ENCODE measurements at regions not wholly inside any gene's neighbourhood (a gene's known extent, or its start where the extent isn't known, plus 50 kb on each side); places are given as distances from the start of the nearest gene placed in this dataset.

- DNase-seq (ENCODE audit: low read depth in 2 of 2) = no peak
These were observed 217.5 kb downstream of the GLI2 start for GRCh38 chr2:120953066-120953756.

GRCh38 chr2:120953843-120954584 lies 218.3 kb downstream of the GLI2 start:
- no peak for DNase-seq (ENCODE audit: low read depth in 2 of 2)

DNA sequence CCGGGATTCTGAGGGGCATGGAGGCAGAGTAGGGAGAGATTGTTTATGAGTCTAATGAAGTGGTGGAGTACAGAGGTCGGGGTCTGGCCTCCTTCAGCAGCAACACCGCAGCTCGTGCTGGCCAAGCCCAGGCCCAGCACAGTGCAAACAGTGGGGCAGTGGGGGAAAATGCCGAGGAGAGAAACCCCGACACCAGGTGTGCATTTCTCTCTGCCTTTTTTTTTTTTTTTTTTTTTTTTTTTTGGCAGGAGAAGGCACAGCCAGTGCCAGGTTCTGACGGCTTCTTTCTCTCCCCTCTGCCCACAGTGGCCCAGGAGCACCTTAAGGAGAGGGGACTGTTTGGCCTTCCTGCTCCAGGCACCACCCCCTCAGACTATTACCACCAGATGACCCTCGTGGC lies 219.3 kb downstream of the GLI2 start:
- DNase-seq (ENCODE audit: low read depth in 2 of 2) = no peak

DNA sequence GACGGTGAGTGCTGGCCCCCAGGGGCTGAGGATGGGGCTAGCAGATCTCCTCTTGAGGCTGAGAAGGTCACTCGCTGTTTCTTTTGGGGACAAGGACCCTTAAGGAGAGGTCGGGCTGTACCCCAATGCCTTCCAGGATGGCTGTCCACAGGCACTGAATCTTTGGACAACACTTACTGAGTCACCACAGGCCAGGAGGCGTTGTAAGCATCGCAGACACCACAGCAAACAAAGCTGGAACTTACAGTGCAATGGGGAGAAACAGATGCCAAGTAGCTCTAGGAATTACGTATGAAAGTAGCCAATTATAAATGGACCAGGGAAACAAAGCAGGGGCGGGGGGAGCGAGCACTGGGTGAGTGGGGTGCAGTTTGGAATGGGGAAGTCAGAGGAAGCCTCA lies 219.8 kb downstream of the GLI2 start:
- no peak for DNase-seq (ENCODE audit: low read depth in 2 of 2)

GRCh38 chr2:120956486-120957156 lies 221.0 kb downstream of the GLI2 start:
- no peak for DNase-seq (ENCODE audit: low read depth in 2 of 2)

DNA sequence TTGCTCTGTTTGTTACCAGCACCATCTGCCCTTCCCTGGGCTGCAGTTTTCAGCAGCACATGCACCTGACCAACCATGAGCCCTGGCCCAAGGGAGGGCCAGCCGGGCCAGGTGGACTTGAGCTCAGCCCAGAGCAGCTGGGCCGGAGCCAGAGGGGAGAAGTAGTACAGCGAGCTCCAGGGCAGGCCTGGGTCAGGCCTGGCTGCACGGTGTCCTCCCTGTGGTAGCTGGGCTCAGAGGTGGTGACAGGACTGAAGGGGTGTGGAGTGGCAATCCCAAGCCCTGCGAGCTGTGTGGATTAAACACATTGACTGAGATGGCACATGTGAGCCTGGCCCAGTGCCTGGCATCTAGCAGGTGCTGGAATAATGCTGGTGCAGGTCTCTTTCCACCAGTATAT lies 222.2 kb downstream of the GLI2 start:
- DNase-seq (ENCODE audit: low read depth in 2 of 2) = no peak

GRCh38 chr2:120958623-120959366 lies 223.1 kb downstream of the GLI2 start:
- DNase-seq (ENCODE audit: low read depth in 2 of 2) = no peak

GRCh38 chr2:120959426-120959825 lies 223.8 kb downstream of the GLI2 start:
- no peak for DNase-seq (ENCODE audit: low read depth in 2 of 2)

- no peak for DNase-seq (ENCODE audit: low read depth in 2 of 2)
These were observed 225.2 kb downstream of the GLI2 start for GRCh38 chr2:120960770-120961366.

DNA sequence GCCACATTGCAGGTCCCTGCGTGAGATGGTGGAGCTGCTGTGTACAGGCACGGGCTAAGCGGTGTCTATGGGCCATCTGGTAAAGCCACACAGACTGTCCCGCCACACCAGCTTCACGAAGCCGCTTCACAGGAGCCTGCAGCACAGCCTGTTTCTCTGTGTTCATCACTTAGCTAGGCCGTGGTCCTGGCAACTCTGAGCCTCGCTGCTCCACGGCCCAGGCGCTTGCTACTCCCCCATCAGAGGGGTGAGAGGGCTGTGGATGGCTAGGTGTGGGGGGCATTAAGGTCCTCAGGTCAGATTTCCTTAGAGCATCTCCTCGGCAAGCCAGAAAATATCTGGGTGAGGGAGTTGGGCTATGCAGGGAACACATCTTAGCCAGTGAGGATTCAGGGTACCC lies 225.7 kb downstream of the GLI2 start:
- no peak for DNase-seq (ENCODE audit: low read depth in 2 of 2)

GRCh38 chr2:120963997-120964705 lies 228.5 kb downstream of the GLI2 start:
- DNase-seq (ENCODE audit: low read depth in 2 of 2) = no peak

GRCh38 chr2:120964819-120965218 lies 229.2 kb downstream of the GLI2 start:
- DNase-seq (ENCODE audit: low read depth in 2 of 2) = no peak

DNA sequence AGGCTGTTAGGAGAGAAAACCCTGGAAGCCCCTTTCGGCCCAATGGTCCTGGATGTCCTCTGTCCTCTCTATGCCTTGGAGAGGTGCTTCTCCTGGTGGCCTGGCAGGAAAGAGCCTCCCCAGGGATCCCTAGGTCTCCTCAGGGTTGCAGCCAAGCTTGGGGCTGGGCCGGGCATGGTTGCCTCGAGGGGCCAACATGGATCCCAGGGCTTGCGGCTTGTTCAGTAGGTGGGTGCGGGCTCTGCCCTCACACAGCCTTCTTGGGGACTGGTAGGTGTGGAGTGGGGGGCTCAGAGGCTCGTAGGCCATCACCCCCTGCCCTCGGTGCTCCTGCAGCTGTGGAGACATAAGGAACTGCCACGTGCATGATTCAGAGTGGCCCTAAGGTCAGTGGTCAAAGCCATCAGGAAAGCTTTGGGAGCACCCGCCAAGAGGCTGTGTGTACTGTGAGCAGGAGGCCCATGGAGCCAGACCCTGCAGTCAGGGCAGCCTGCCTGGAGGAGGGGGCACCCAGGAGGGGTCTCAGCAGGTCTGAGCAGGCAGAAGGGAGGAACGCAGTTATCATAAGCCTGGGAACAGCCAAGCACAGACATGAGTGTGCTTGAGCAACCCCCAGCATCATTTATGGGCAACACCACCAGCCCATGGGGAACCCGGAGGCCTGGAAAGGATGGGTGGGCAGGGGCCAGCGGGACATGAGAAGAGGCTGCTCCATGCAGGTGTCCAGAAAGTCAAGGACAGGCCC lies 231.0 kb downstream of the GLI2 start:
- no peak for DNase-seq (ENCODE audit: low read depth in 2 of 2)

- DNase-seq (ENCODE audit: low read depth in 2 of 2) = no peak
These were observed 232.8 kb downstream of the GLI2 start for GRCh38 chr2:120968307-120969015.

DNA sequence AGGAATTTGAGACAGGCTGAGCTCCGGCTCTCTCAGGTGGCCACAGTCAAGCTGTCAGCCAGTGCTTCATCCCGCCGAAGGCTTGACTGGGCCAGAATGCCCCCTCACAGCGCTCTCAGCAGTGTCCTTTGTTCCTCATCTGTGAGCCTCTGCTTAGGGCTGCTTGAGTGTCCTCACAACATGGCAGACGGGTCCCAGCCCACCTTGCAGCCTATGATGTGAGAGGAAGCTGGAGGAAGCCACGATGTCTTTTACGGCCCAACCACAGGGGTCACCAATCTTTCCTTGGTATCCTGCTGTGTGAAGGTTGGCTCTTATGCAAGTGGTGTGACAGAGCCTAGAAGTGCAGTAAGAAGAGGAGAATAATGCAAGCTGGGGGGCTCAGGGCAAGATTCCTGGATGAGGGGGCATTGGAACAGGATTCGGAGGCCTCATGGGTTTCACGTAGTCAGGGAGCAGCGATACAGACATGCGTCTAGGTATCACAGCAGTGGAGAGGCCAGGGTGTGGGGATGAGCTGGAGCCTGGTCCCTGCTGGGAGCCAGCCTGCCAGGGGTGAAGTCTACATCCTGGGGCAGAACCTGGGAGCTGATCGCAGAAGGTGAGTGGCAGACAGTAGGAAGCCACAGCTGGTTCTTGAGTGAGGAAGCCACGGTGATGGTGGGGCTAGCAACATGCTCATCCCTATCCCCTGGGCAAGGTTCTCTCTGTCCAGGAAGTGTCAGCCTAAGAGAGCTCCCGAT lies 234.1 kb downstream of the GLI2 start:
- DNase-seq (ENCODE audit: low read depth in 2 of 2) = no peak

DNA sequence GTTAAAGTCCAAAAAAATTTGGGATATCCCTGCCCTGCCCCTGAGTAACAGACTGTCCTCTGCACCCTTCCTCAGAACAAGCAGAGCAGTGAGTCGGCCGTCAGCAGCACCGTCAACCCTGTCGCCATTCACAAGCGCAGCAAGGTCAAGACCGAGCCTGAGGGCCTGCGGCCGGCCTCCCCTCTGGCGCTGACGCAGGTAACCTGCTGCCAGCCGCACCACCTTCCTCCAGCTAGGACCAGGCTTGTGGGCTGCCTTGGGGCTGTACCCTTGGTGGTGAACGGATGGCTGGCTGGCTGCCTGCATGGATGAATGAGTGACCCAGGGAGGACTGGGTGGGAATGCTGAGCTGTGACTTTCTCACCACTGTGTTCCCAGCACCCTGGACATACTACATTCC lies 236.2 kb downstream of the GLI2 start:
- no peak for DNase-seq (ENCODE audit: low read depth in 2 of 2)

DNA sequence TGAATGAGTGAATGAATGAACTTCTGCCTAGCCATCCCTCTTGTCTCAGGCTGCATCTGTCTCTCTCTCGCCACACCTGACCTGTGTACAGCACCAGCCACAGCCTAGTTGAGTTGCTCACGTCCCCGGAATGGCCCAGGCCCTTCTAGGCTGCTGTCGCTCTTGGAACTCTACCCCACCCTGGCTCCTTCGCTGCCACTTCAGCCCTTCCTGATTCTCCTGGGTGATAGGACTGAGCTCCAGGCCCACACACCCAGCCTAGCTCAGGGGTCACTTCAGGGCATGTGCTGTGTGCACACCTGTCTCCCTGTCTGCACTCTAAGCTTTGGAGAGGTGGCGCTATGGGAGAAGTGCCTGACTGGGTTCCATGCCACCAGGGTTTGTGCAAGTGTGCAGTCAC lies 236.6 kb downstream of the GLI2 start:
- DNase-seq (ENCODE audit: low read depth in 2 of 2) = no peak

DNA sequence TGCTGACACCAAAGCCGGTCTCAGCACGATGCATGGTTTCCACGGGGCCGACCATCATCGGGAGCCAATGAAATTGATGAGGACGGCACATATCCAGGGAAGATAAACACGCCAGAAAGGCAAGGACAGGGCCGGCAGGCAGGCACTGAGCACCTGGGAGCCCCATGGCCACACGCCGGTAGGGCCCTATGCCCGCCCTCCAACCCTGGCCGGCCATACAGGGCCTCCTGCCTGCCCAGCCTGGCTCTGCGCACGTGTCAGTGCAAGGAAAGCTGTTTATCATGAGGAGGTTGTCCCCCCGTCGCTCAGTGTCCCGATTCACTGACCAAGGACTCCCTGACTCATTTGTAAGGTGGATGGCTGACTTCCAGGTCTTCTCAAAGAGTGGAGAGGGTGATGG lies 237.5 kb downstream of the GLI2 start:
- DNase-seq (ENCODE audit: low read depth in 2 of 2) = no peak

DNA sequence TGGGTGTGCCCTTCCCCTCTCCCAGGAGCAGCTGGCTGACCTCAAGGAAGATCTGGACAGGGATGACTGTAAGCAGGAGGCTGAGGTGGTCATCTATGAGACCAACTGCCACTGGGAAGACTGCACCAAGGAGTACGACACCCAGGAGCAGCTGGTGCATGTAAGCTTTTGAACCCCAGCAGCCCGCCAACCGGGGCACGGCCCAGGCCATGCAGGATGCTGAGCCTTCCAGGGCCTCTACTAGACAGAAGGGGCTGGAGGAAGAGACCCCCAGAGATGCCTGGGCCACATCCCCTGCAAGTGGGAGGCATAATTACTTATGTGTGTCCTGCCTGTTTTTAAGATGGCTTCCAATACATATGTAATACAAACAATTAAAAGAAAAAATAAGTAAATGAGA lies 239.3 kb downstream of the GLI2 start:
- DNase-seq (ENCODE audit: low read depth in 2 of 2) = no peak
